SK-N-SH treated with all-trans-retinoic acid at 6 μM for 48 hours (cell line): ENCODE measurements at regions not wholly inside any gene's neighbourhood (a gene's known extent, or its start where the extent isn't known, plus 50 kb on each side); places are given as distances from the start of the nearest gene placed in this dataset.

Experiments
- ARNTL ChIP-seq: fragments of 450-650 bp; formaldehyde crosslinking; IDR thresholded peaks from 2 replicates; pipeline ENCODE4 v1.5.0; 2020; ENCODE audit warnings: low read depth, mild to moderate bottlenecking, moderate library complexity, borderline replicate concordance
- BACH2 ChIP-seq: fragments of 250-450 bp; sonication (Bioruptor Pico); IDR thresholded peaks from 2 replicates; pipeline ENCODE4 v1.9.0; 2021; ENCODE audit warnings: mild to moderate bottlenecking, borderline replicate concordance
- CREB5 ChIP-seq: fragments of 250-450 bp; sonication (Bioruptor Pico); IDR thresholded peaks from 2 replicates; pipeline ENCODE4 v1.5.1; 2020; ENCODE audit warnings: low read depth, mild to moderate bottlenecking, moderate library complexity
- CSDC2 ChIP-seq: fragments of 250-450 bp; sonication (Bioruptor Pico); IDR thresholded peaks from 2 replicates; pipeline ENCODE4 v1.5.0; 2020; ENCODE audit warnings: mild to moderate bottlenecking, moderate library complexity
- CSRNP3 ChIP-seq: fragments of 250-450 bp; sonication (Bioruptor Pico); IDR thresholded peaks from 2 replicates; pipeline ENCODE4 v1.5.1; 2021; ENCODE audit warnings: mild to moderate bottlenecking, moderate library complexity
- ESRRG ChIP-seq: fragments of 250-450 bp; sonication (Bioruptor Pico); IDR thresholded peaks from 2 replicates; pipeline ENCODE4 v1.6.1; 2021; ENCODE audit warnings: mild to moderate bottlenecking
- GLIS3 ChIP-seq: fragments of 250-450 bp; sonication (Bioruptor Pico); IDR thresholded peaks from 2 replicates; pipeline ENCODE4 v1.5.0; 2020; ENCODE audit warnings: mild to moderate bottlenecking, moderate library complexity
- PATZ1 ChIP-seq: fragments of 250-450 bp; sonication (Bioruptor Pico); IDR thresholded peaks from 2 replicates; pipeline ENCODE4 v1.8.0; 2020; ENCODE audit warnings: mild to moderate bottlenecking, moderate library complexity, borderline replicate concordance
- RARB ChIP-seq: fragments of 250-450 bp; sonication (Bioruptor Pico); IDR thresholded peaks from 2 replicates; pipeline ENCODE4 v1.8.0; 2021; ENCODE audit warnings: mild to moderate bottlenecking, moderate library complexity
- SNAI2 ChIP-seq: fragments of 250-450 bp; sonication (Bioruptor Pico); IDR thresholded peaks from 2 replicates; pipeline ENCODE4 v1.5.0; 2020; ENCODE audit warnings: mild to moderate bottlenecking, moderate library complexity
- TCF4 ChIP-seq: fragments of 250-450 bp; sonication (Bioruptor Pico); IDR thresholded peaks from 2 replicates; pipeline ENCODE4 v1.8.0; 2021; ENCODE audit warnings: mild to moderate bottlenecking, moderate library complexity, borderline replicate concordance
- TOX ChIP-seq: fragments of 250-450 bp; sonication (Bioruptor Pico); IDR thresholded peaks from 2 replicates; pipeline ENCODE4 v1.8.0; 2021; ENCODE audit warnings: mild to moderate bottlenecking, moderate library complexity, borderline replicate concordance
- ZC3H10 ChIP-seq: fragments of 250-450 bp; sonication (Bioruptor Pico); IDR thresholded peaks from 2 replicates; pipeline ENCODE4 v1.5.1; 2021; ENCODE audit warnings: mild to moderate bottlenecking, moderate library complexity
- ZNF565 ChIP-seq: fragments of 450-650 bp; formaldehyde crosslinking; conservative IDR thresholded peaks from 2 replicates; pipeline ENCODE4 v1.5.0; 2020; ENCODE audit warnings: low read depth, mild to moderate bottlenecking, moderate library complexity

DNA sequence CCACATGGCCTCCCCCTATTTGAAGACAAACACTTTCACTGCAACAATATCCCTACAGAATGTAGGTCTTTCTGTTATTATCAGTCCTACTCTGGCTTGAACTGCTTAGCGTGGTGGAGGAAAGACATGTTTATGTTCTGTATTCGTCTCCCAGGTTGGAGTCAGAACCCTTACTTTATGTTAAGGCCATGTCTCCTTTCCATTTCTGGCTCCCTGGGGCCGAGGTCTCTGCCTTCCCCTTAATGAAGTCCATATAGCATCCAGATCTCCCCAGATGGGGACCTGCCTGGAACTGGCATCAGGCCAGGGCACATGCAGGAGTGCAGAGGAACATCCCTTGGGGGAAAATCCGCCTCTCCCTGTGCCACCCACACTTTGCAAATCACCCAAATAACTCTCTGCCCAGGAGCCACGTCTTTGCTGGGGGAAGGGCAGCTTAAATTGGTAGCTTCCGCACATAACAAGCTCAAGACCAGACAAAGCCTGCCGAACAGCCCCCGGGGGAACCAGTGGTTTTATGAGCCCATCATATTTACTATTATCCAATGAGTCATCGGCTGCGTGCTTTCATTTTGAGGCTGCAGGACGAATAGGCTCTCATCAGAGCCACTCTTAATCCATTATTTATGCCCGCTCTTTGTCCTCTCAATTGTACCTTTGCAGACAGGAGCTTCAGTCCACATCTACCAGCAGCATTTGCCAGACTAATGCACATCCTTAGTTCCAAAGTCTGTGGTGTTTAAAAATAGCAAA is 237.0 kb downstream of the UACA start:
- no peak for TF ChIP-seq CREB5 (CRISPR knock-in tag)
- TF ChIP-seq CSRNP3 (CRISPR knock-in tag): no peak
- peak; percentile 66; the same call in 1 of the 2 replicates for TF ChIP-seq PATZ1 (CRISPR knock-in tag)
- TF ChIP-seq TCF4 (CRISPR knock-in tag): peak; percentile 65
- no peak for TF ChIP-seq BACH2 (CRISPR knock-in tag)
- TF ChIP-seq ARNTL (CRISPR knock-in tag): no peak
- no peak for TF ChIP-seq ESRRG (CRISPR knock-in tag)
- no peak for TF ChIP-seq TOX (CRISPR knock-in tag)
- no peak for TF ChIP-seq GLIS3
- no peak for TF ChIP-seq RARB
- no peak for TF ChIP-seq SNAI2 (CRISPR knock-in tag)
- no peak for TF ChIP-seq CSDC2 (CRISPR knock-in tag)
- no peak for TF ChIP-seq ZNF565 (CRISPR knock-in tag)
- no peak for TF ChIP-seq ZC3H10
